ENCODE measurements at regions not wholly inside any gene's neighbourhood (a gene's known extent, or its start where the extent isn't known, plus 50 kb on each side); places are given as distances from the start of the nearest gene placed in this dataset.

- no peak for DNase-seq (ENCODE audit: low read depth in 2 of 2)
These were observed 317.1 kb downstream of the MYCN start for GRCh38 chr2:16257322-16258028.

GRCh38 chr2:16256601-16257321 is 316.4 kb downstream of the MYCN start:
- no peak for DNase-seq (ENCODE audit: low read depth in 2 of 2)

- no peak for DNase-seq (ENCODE audit: low read depth in 2 of 2)
These were observed 314.8 kb downstream of the MYCN start for GRCh38 chr2:16255120-16255519.

- no peak for DNase-seq (ENCODE audit: low read depth in 2 of 2)
These were observed 314.1 kb downstream of the MYCN start for GRCh38 chr2:16254356-16254965.

GRCh38 chr2:16253291-16253690 is 312.9 kb downstream of the MYCN start:
- no peak for DNase-seq (ENCODE audit: low read depth in 2 of 2)

GRCh38 chr2:16252891-16253290 is 312.5 kb downstream of the MYCN start:
- no peak for DNase-seq (ENCODE audit: low read depth in 2 of 2)

- DNase-seq (ENCODE audit: low read depth in 2 of 2): no peak
These were observed 311.9 kb downstream of the MYCN start for GRCh38 chr2:16252251-16252650.

GRCh38 chr2:16251511-16252225 is 311.3 kb downstream of the MYCN start:
- DNase-seq (ENCODE audit: low read depth in 2 of 2): no peak

- no peak for DNase-seq (ENCODE audit: low read depth in 2 of 2)
These were observed 310.5 kb downstream of the MYCN start for GRCh38 chr2:16250886-16251285.

- DNase-seq (ENCODE audit: low read depth in 2 of 2): no peak
These were observed 310.1 kb downstream of the MYCN start for GRCh38 chr2:16250466-16250865.

GRCh38 chr2:16250056-16250425 is 309.7 kb downstream of the MYCN start:
- DNase-seq (ENCODE audit: low read depth in 2 of 2): no peak

GRCh38 chr2:16249246-16250055 is 309.1 kb downstream of the MYCN start:
- DNase-seq (ENCODE audit: low read depth in 2 of 2): no peak

- DNase-seq (ENCODE audit: low read depth in 2 of 2): no peak
These were observed 308.3 kb downstream of the MYCN start for GRCh38 chr2:16248571-16249105.

- no peak for DNase-seq (ENCODE audit: low read depth in 2 of 2)
These were observed 307.2 kb downstream of the MYCN start for GRCh38 chr2:16247326-16248122.

- no peak for DNase-seq (ENCODE audit: low read depth in 2 of 2)
These were observed 306.6 kb downstream of the MYCN start for GRCh38 chr2:16246911-16247310.

- no peak for DNase-seq (ENCODE audit: low read depth in 2 of 2)
These were observed 306.0 kb downstream of the MYCN start for GRCh38 chr2:16246281-16246850.

- DNase-seq (ENCODE audit: low read depth in 2 of 2): no peak
These were observed 305.2 kb downstream of the MYCN start for GRCh38 chr2:16245481-16246054.

GRCh38 chr2:16244966-16245320 is 304.6 kb downstream of the MYCN start:
- DNase-seq (ENCODE audit: low read depth in 2 of 2): no peak

- DNase-seq (ENCODE audit: low read depth in 2 of 2): no peak
These were observed 304.0 kb downstream of the MYCN start for GRCh38 chr2:16244153-16244965.
